ENCODE measurements at regions not wholly inside any gene's neighbourhood (a gene's known extent, or its start where the extent isn't known, plus 50 kb on each side); places are given as distances from the start of the nearest gene placed in this dataset.
"Not testable (repeated sequence)": the region's sequence is repeated elsewhere in the genome, so short reads cannot be mapped to it uniquely, and the experiment has no call there.

GRCh38 chrX:131826572-131826971 is 196.5 kb upstream of the STK26 start:
- DNase-seq (ENCODE audit: low spot score), result no peak

GRCh38 chrX:131827935-131828334 is 195.2 kb upstream of the STK26 start:
- DNase-seq (ENCODE audit: low spot score), result no peak

GRCh38 chrX:131828482-131828881 is 194.6 kb upstream of the STK26 start:
- no peak for DNase-seq (ENCODE audit: low spot score)

GRCh38 chrX:131830400-131831184 is 192.5 kb upstream of the STK26 start:
- DNase-seq (ENCODE audit: low spot score), result peak; percentile 73

- no peak for DNase-seq (ENCODE audit: low spot score)
Observed at GRCh38 chrX:131831185-131831520, 191.9 kb upstream of the STK26 start.

GRCh38 chrX:131836161-131836560 is 186.9 kb upstream of the STK26 start:
- no peak for DNase-seq (ENCODE audit: low spot score)

GRCh38 chrX:131837325-131837724 is 185.8 kb upstream of the STK26 start:
- no peak for DNase-seq (ENCODE audit: low spot score)

GRCh38 chrX:131840799-131841495 is 182.2 kb upstream of the STK26 start:
- DNase-seq (ENCODE audit: low spot score), result no peak

- peak; percentile 39 for DNase-seq (ENCODE audit: low spot score)
Observed at GRCh38 chrX:131841496-131842437, 181.3 kb upstream of the STK26 start.

- no peak for DNase-seq (ENCODE audit: low spot score)
Observed at GRCh38 chrX:131843987-131844386, 179.1 kb upstream of the STK26 start.

- DNase-seq (ENCODE audit: low spot score), result no peak
Observed at GRCh38 chrX:131845201-131845600, 177.9 kb upstream of the STK26 start.

GRCh38 chrX:131845771-131846170 is 177.3 kb upstream of the STK26 start:
- DNase-seq (ENCODE audit: low spot score), result no peak

- not testable (repeated sequence) for DNase-seq (ENCODE audit: low spot score)
Observed at GRCh38 chrX:131850964-131851363, 172.1 kb upstream of the STK26 start.

GRCh38 chrX:131853440-131853839 is 169.7 kb upstream of the STK26 start:
- DNase-seq (ENCODE audit: low spot score), result no peak

- DNase-seq (ENCODE audit: low spot score), result peak; percentile 25
Observed at GRCh38 chrX:131854581-131854980, 168.5 kb upstream of the STK26 start.

GRCh38 chrX:131861088-131861787 is 161.9 kb upstream of the STK26 start:
- DNase-seq (ENCODE audit: low spot score), result no peak

GRCh38 chrX:131862321-131862720 is 160.8 kb upstream of the STK26 start:
- DNase-seq (ENCODE audit: low spot score), result no peak

GRCh38 chrX:131869182-131869581 is 153.9 kb upstream of the STK26 start:
- no peak for DNase-seq (ENCODE audit: low spot score)

GRCh38 chrX:131874300-131874699 is 148.8 kb upstream of the STK26 start:
- no peak for DNase-seq (ENCODE audit: low spot score)

GRCh38 chrX:131875827-131876226 is 147.3 kb upstream of the STK26 start:
- DNase-seq (ENCODE audit: low spot score), result not testable (repeated sequence)

- DNase-seq (ENCODE audit: low spot score), result no peak
Observed at GRCh38 chrX:131881194-131881593, 141.9 kb upstream of the STK26 start.

Measured in umbilical cord (tissue), 1 donor.